Stimulated activated naive CD4-positive, alpha-beta T cell treated with Interleukin-2 at 50 U/mL for 16 hours (primary cell): ENCODE measurements at regions not wholly inside any gene's neighbourhood (a gene's known extent, or its start where the extent isn't known, plus 50 kb on each side); places are given as distances from the start of the nearest gene placed in this dataset.

ENCODE experiments used
- DNase-seq: peaks from one replicate; lab custom pipeline; 2025; lab: John Stamatoyannopoulos, UW

- DNase-seq: no peak
Measured at GRCh38 chr11:115695677-115696364, 191.6 kb upstream of the CADM1 start.

GRCh38 chr11:115693002-115693401, 188.8 kb upstream of the CADM1 start:
- no peak for DNase-seq

- DNase-seq: no peak
Measured at GRCh38 chr11:115691030-115691429, 186.8 kb upstream of the CADM1 start.

GRCh38 chr11:115687934-115688333, 183.7 kb upstream of the CADM1 start:
- DNase-seq: no peak

- DNase-seq: no peak
Measured at GRCh38 chr11:115684699-115685098, 180.5 kb upstream of the CADM1 start.

DNA sequence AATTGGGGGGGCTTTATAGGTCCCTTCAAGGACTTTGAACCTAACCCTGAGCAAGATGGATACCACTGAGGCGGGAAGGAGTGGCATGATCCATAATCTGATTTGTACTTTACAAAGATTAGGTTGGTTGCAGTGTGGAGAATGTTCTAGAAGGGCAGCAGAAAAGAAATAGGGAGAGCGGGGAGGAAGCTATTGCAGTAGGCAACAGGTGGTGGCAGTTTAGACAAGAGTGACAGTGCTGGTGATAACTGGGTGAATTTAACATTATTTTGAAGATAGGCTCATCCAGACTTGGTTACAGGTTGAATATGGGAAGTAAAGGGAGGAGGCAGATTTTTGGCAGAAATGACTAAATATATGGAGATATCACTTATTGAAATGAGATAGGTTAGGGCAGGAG, 179.9 kb upstream of the CADM1 start:
- DNase-seq: no peak

GRCh38 chr11:115682888-115683287, 178.7 kb upstream of the CADM1 start:
- DNase-seq: no peak

DNA sequence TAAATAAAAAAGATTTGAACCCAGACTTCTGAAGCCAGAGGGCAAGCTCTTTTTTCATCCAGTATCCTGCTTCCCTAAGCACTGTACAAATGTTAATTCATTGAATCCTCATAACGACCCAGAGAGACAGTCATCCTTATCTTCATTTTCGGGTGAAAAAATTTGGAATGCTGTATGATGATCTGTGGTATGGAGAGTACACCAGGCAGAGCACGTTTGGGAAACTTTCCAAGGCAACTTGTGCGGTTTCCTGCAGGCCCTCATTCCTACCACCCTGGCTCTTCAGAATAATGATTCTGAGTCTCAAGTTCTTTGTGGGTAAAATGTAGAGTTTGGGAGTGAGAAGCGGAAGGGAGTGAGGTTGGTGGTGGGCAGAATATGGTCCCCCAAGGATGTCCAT, 177.9 kb upstream of the CADM1 start:
- DNase-seq: no peak

DNA sequence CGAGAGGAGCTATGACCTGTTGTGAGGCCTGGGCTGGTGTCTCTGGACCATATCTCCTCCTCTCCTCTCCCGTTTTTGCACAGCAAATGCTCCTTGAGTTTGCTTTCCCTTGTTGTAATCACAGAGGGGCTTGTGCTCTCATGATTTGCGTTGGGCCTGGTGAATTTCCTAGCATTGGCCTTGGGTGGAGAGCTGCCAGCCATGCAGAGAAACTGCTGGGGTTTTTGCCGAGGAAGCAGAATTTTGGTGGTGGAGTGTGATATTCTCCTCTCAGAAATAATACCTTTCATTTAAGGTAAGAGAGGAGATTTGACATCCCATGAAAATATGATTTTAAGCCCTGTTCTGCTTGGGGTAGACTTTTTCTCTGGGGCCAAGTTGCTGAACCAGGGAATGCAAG, 175.7 kb upstream of the CADM1 start:
- no peak for DNase-seq

DNA sequence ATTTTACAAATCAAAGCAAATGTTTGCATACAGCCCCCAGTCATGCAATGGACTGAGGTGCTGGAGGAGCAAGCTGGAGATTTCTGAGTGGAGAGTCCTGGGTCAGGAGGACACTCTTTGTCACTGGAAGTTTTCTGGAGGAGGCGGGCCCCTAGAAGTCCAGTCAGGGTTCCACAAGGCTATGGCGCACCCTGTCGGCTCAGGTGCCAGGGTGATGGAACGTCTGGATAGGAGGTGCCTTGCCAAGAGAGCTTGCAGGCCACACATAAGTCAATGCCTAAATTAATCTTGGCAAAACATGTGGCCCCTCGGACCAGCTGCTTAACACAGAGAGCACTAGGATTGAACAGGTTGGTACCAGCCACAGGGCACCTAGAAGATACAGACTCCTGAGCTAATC, 174.7 kb upstream of the CADM1 start:
- no peak for DNase-seq

- no peak for DNase-seq
Measured at GRCh38 chr11:115677190-115677589, 173.0 kb upstream of the CADM1 start.

- no peak for DNase-seq
Measured at GRCh38 chr11:115676768-115677167, 172.6 kb upstream of the CADM1 start.

GRCh38 chr11:115676206-115676605, 172.0 kb upstream of the CADM1 start:
- DNase-seq: no peak

- DNase-seq: no peak
Measured at GRCh38 chr11:115674937-115675544, 170.8 kb upstream of the CADM1 start.

DNA sequence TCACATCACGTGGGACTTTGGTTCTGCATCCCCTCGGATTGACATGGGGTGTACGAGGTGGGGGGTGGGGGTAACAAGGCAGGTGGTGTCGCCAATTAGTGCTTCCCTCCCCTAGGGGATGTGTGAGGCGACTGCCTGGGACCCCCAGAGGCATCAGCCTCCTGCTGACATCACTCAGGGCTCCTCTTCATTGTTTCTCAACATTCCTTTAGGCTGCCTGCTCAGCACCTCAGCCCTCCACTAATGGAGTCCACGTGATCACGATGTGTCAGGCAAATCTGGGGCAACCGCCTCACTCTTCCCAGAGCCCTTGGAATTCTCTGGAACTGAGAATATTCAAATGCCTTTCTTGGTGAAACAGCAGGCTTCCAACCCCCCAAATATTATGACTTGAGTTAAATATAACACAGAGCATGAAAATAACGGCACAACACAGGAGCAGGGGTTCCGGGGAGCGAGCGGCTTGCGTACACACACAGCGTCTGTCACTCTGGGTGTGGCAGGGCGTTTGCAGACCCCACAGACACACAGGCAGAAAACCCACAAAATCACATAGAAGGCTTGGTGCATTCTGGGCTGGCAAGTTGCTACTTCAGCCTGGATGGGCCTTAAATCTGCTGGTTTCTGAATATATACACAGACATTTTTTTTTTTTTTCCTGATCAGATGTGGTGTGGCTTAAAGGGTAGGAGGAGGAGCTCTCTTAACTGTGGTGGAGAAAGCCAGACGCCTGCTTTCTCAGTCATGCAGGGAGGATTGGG, 170.1 kb upstream of the CADM1 start:
- no peak for DNase-seq

GRCh38 chr11:115673720-115674119, 169.5 kb upstream of the CADM1 start:
- DNase-seq: no peak

GRCh38 chr11:115672999-115673411, 168.8 kb upstream of the CADM1 start:
- DNase-seq: no peak

DNA sequence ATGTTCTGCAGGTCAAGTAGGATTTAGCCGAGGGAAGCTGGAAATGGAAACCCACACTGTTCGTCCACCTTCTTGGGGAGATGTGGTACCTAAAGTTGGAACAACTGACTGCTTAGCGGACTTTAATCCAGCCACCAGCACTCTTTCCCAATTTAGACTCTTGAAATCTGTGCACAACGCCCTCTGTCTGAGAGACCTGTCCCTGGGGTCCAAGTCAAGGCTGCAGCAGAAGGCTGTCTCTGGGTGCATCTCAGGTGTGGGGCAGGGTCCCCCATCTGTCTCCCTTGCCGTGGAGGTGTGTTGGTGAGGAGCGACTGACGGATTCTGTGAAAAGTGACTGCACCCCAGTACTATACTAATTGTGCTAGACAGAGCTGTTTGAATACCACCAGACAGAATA, 168.2 kb upstream of the CADM1 start:
- no peak for DNase-seq

GRCh38 chr11:115670538-115671205, 166.5 kb upstream of the CADM1 start:
- DNase-seq: no peak

- DNase-seq: no peak
Measured at GRCh38 chr11:115665958-115666357, 161.7 kb upstream of the CADM1 start.

- DNase-seq: no peak
Measured at GRCh38 chr11:115665175-115665821, 161.1 kb upstream of the CADM1 start.

DNA sequence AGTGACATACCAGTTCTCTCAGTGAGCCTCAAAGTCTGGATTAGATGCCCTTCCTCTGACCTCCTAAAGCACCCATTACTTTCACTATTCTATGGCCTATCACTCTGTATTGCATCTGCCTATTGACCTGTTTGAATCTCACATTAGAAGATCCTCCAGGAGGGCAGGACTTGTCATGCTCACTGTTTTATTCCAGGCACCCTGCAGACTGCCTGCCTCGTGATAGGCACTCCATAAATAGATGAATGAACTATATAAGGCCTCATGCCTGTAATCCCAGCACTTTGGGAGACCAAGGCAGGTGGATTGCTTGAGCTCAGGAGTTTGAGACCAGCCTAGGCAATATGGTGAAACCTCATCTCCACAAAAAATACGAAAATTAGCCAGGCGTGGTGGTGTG, 160.1 kb upstream of the CADM1 start:
- no peak for DNase-seq
